ENCODE measurements at regions not wholly inside any gene's neighbourhood (a gene's known extent, or its start where the extent isn't known, plus 50 kb on each side); places are given as distances from the start of the nearest gene placed in this dataset.

GRCh38 chr9:90308691-90309090, 333.9 kb downstream of the DIRAS2 start:
- Histone ChIP-seq H3K36me3 (ENCODE audit: control insufficient read depth in 1 of 2, insufficient read depth in 2 of 2, low read length in 2 of 2) (no peaks in the 10 kb centered on the region), H3K9ac (ENCODE audit: low read length) (no peak overlapping the region), H3K27ac (ENCODE audit: low read depth, low read length) (no peak overlapping the region), H2BK120ac (ENCODE audit: insufficient read depth, low read length, poor library complexity) (no peak overlapping the region), H3K4me1 (ENCODE audit: control insufficient read depth in 1 of 2, insufficient read depth in 2 of 2, low read length in 2 of 2) (peaks cover 0 to 4% of the 10 kb centered on the region in 2 experiments), H2AFZ (ENCODE audit: insufficient read depth, low read length, poor library complexity) (no peak overlapping the region), H3K4me3 (ENCODE audit: low read depth, low read length) (no peak overlapping the region), H2BK12ac (ENCODE audit: low read length) (no peak overlapping the region), H3K4ac (ENCODE audit: low read depth, low read length) (no peak overlapping the region), H3K79me1 (ENCODE audit: low read length) (no peaks in the 10 kb centered on the region), H4K91ac (ENCODE audit: low read depth, low read length) (no peak overlapping the region), H2BK5ac (ENCODE audit: low read depth, low read length, poor library complexity) (no peak overlapping the region), H2AK5ac (ENCODE audit: low read length) (no peak overlapping the region), H3K14ac (ENCODE audit: low read length) (no peak overlapping the region), H4K8ac (ENCODE audit: low read depth, low read length) (no peak overlapping the region), H4K12ac (ENCODE audit: low read depth, low read length) (no peak overlapping the region), H3K9me3 (ENCODE audit: insufficient read depth, low read depth, low read length) (peaks cover 1% of the 10 kb centered on the region), H3K23ac (ENCODE audit: low read length) (no peak overlapping the region), H3K4me2 (ENCODE audit: low read length) (no peak overlapping the region), H3K27me3 (ENCODE audit: insufficient read depth, low read length) (no peaks in the 10 kb centered on the region), H3K79me2 (ENCODE audit: control insufficient read depth, insufficient read depth, low read length, poor library complexity) (no peaks in the 10 kb centered on the region), H3K18ac (ENCODE audit: low read length) (no peak overlapping the region)
- no CpG with 5 or more reads among the region's 4 CpGs for WGBS (ENCODE audit: extremely low coverage, insufficient coverage, insufficient read length)
- DNase-seq = no peak

- no peak overlapping the region for H3K14ac ChIP-seq (ENCODE audit: low read length)
- H3K9me3 ChIP-seq (ENCODE audit: insufficient read depth, low read depth, low read length) = peaks cover 1% of the 10 kb centered on the region
- H3K79me1 ChIP-seq (ENCODE audit: low read length) = no peaks in the 10 kb centered on the region
- H3K4me3 ChIP-seq (ENCODE audit: low read depth, low read length) = no peak overlapping the region
- H3K23ac ChIP-seq (ENCODE audit: low read length) = no peak overlapping the region
- H2AFZ ChIP-seq (ENCODE audit: insufficient read depth, low read length, poor library complexity) = no peak overlapping the region
- no peak overlapping the region for H3K18ac ChIP-seq (ENCODE audit: low read length)
- no peak overlapping the region for H4K12ac ChIP-seq (ENCODE audit: low read depth, low read length)
- no peak overlapping the region for H4K8ac ChIP-seq (ENCODE audit: low read depth, low read length)
- H3K27ac ChIP-seq (ENCODE audit: low read depth, low read length) = no peak overlapping the region
- no peaks in the 10 kb centered on the region for H3K27me3 ChIP-seq (ENCODE audit: insufficient read depth, low read length)
- DNase-seq = no peak
- H4K91ac ChIP-seq (ENCODE audit: low read depth, low read length) = no peak overlapping the region
- H2BK5ac ChIP-seq (ENCODE audit: low read depth, low read length, poor library complexity) = no peak overlapping the region
- no CpG with 5 or more reads among the region's 7 CpGs for WGBS (ENCODE audit: extremely low coverage, insufficient coverage, insufficient read length)
- no peak overlapping the region for H2AK5ac ChIP-seq (ENCODE audit: low read length)
- no peak overlapping the region for H2BK12ac ChIP-seq (ENCODE audit: low read length)
- H3K4ac ChIP-seq (ENCODE audit: low read depth, low read length) = no peak overlapping the region
- no peak overlapping the region for H3K4me2 ChIP-seq (ENCODE audit: low read length)
- H3K9ac ChIP-seq (ENCODE audit: low read length) = no peak overlapping the region
- no peak overlapping the region for H2BK120ac ChIP-seq (ENCODE audit: insufficient read depth, low read length, poor library complexity)
- H3K36me3 ChIP-seq (ENCODE audit: control insufficient read depth in 1 of 2, insufficient read depth in 2 of 2, low read length in 2 of 2) = no peaks in the 10 kb centered on the region
- no peaks in the 10 kb centered on the region for H3K79me2 ChIP-seq (ENCODE audit: control insufficient read depth, insufficient read depth, low read length, poor library complexity)
- peaks cover 0 to 4% of the 10 kb centered on the region in 2 experiments for H3K4me1 ChIP-seq (ENCODE audit: control insufficient read depth in 1 of 2, insufficient read depth in 2 of 2, low read length in 2 of 2)
These were observed 332.7 kb downstream of the DIRAS2 start for GRCh38 chr9:90309809-90310520.

GRCh38 chr9:90310521-90310876, 332.1 kb downstream of the DIRAS2 start:
- Histone ChIP-seq H4K12ac (ENCODE audit: low read depth, low read length) (no peak overlapping the region), H3K4me1 (ENCODE audit: control insufficient read depth in 1 of 2, insufficient read depth in 2 of 2, low read length in 2 of 2) (peaks cover 0 to 4% of the 10 kb centered on the region in 2 experiments), H2BK5ac (ENCODE audit: low read depth, low read length, poor library complexity) (no peak overlapping the region), H3K9me3 (ENCODE audit: insufficient read depth, low read depth, low read length) (peaks cover 1% of the 10 kb centered on the region), H3K23ac (ENCODE audit: low read length) (no peak overlapping the region), H3K9ac (ENCODE audit: low read length) (no peak overlapping the region), H3K79me1 (ENCODE audit: low read length) (no peaks in the 10 kb centered on the region), H3K79me2 (ENCODE audit: control insufficient read depth, insufficient read depth, low read length, poor library complexity) (no peaks in the 10 kb centered on the region), H2AFZ (ENCODE audit: insufficient read depth, low read length, poor library complexity) (no peak overlapping the region), H3K14ac (ENCODE audit: low read length) (no peak overlapping the region), H3K4me3 (ENCODE audit: low read depth, low read length) (no peak overlapping the region), H3K4ac (ENCODE audit: low read depth, low read length) (no peak overlapping the region), H4K8ac (ENCODE audit: low read depth, low read length) (no peak overlapping the region), H4K91ac (ENCODE audit: low read depth, low read length) (no peak overlapping the region), H3K36me3 (ENCODE audit: control insufficient read depth in 1 of 2, insufficient read depth in 2 of 2, low read length in 2 of 2) (no peaks in the 10 kb centered on the region), H2BK120ac (ENCODE audit: insufficient read depth, low read length, poor library complexity) (no peak overlapping the region), H3K27ac (ENCODE audit: low read depth, low read length) (no peak overlapping the region), H3K18ac (ENCODE audit: low read length) (no peak overlapping the region), H3K27me3 (ENCODE audit: insufficient read depth, low read length) (no peaks in the 10 kb centered on the region), H2BK12ac (ENCODE audit: low read length) (no peak overlapping the region), H2AK5ac (ENCODE audit: low read length) (no peak overlapping the region), H3K4me2 (ENCODE audit: low read length) (no peak overlapping the region)
- WGBS (ENCODE audit: extremely low coverage, insufficient coverage, insufficient read length) = no CpG with 5 or more reads among the region's 1 CpG
- DNase-seq = no peak

- Histone ChIP-seq H3K36me3 (ENCODE audit: control insufficient read depth in 1 of 2, insufficient read depth in 2 of 2, low read length in 2 of 2) (no peaks in the 10 kb centered on the region), H3K18ac (ENCODE audit: low read length) (no peak overlapping the region), H3K79me2 (ENCODE audit: control insufficient read depth, insufficient read depth, low read length, poor library complexity) (no peaks in the 10 kb centered on the region), H4K8ac (ENCODE audit: low read depth, low read length) (no peak overlapping the region), H2AFZ (ENCODE audit: insufficient read depth, low read length, poor library complexity) (no peak overlapping the region), H2AK5ac (ENCODE audit: low read length) (no peak overlapping the region), H3K4me1 (ENCODE audit: control insufficient read depth in 1 of 2, insufficient read depth in 2 of 2, low read length in 2 of 2) (peaks cover 0 to 4% of the 10 kb centered on the region in 2 experiments), H3K4me2 (ENCODE audit: low read length) (no peak overlapping the region), H3K9ac (ENCODE audit: low read length) (no peak overlapping the region), H3K4me3 (ENCODE audit: low read depth, low read length) (no peak overlapping the region), H2BK5ac (ENCODE audit: low read depth, low read length, poor library complexity) (no peak overlapping the region), H3K27ac (ENCODE audit: low read depth, low read length) (no peak overlapping the region), H3K79me1 (ENCODE audit: low read length) (no peaks in the 10 kb centered on the region), H4K12ac (ENCODE audit: low read depth, low read length) (no peak overlapping the region), H3K9me3 (ENCODE audit: insufficient read depth, low read depth, low read length) (peaks cover 1% of the 10 kb centered on the region), H3K14ac (ENCODE audit: low read length) (no peak overlapping the region), H3K4ac (ENCODE audit: low read depth, low read length) (no peak overlapping the region), H3K23ac (ENCODE audit: low read length) (no peak overlapping the region), H4K91ac (ENCODE audit: low read depth, low read length) (no peak overlapping the region), H2BK120ac (ENCODE audit: insufficient read depth, low read length, poor library complexity) (no peak overlapping the region), H3K27me3 (ENCODE audit: insufficient read depth, low read length) (no peaks in the 10 kb centered on the region), H2BK12ac (ENCODE audit: low read length) (no peak overlapping the region)
- DNase-seq = no peak
- no CpG with 5 or more reads among the region's 7 CpGs for WGBS (ENCODE audit: extremely low coverage, insufficient coverage, insufficient read length)
These were observed 330.8 kb downstream of the DIRAS2 start for GRCh38 chr9:90311811-90312210.
